GM23248 (cell line): ENCODE measurements at regions not wholly inside any gene's neighbourhood (a gene's known extent, or its start where the extent isn't known, plus 50 kb on each side); places are given as distances from the start of the nearest gene placed in this dataset.

Source experiments
- EZH2 ChIP-seq: fragments of 200-600 bp; sonication (generic); IDR thresholded peaks from 2 replicates; pipeline ENCODE4 v1.6.1; 2018; ENCODE audit warnings: antibody characterized with exemption, mild to moderate bottlenecking; ENCODE audit not compliant: insufficient read depth, poor library complexity, severe bottlenecking
- EZH2phosphoT487 ChIP-seq: fragments of 200-600 bp; sonication (generic); IDR thresholded peaks from 2 replicates; pipeline ENCODE4 v1.6.1; 2018; ENCODE audit warnings: antibody characterized with exemption, moderate library complexity, mild to moderate bottlenecking, low read depth; ENCODE audit not compliant: insufficient read depth

GRCh38 chr14:59131938-59132795 lies 56.3 kb upstream of the DAAM1 start:
- no peak for TF ChIP-seq EZH2phosphoT487
- TF ChIP-seq EZH2 = no peak
